H54 (cell line): ENCODE measurements at regions not wholly inside any gene's neighbourhood (a gene's known extent, or its start where the extent isn't known, plus 50 kb on each side); places are given as distances from the start of the nearest gene placed in this dataset.

ENCODE experiments used
- DNase-seq: peaks from one replicate; pipeline ENCODE4 v3.0.0; 2011; ENCODE audit warnings: low spot score, mixed read lengths; ENCODE audit not compliant: insufficient read length
- FAIRE-seq: peaks from 3 replicates; lab custom pipeline; 2011; peaks lifted over from hg19 to GRCh38; lab: Jason Lieb, UNC
- POLR2A ChIP-seq: IDR thresholded peaks from 2 replicates; pipeline ENCODE4 v1.6.1; 2011; ENCODE audit warnings: low read depth, mild to moderate bottlenecking, low read length

DNA sequence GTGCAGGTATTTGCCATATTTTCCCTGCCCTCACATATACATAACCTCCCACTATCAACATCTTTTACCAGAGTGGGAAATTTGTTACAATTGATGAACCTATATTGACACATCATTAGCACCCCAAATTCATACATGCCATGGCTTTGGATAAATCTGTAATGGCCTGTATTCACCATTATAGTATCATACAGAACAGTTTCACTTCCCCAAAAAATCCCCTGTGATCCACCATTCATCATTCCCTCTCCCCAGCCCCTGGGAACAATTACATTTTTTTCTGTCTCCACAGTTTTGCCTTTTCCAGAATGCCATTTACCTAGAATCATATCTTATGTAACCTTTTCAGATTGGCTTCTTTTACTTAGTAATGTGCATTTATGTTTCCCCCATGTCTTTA lies 494.5 kb downstream of the RNF144A start:
- DNase-seq: no peak
- FAIRE-seq: no peak
- TF ChIP-seq POLR2A: no peak

DNA sequence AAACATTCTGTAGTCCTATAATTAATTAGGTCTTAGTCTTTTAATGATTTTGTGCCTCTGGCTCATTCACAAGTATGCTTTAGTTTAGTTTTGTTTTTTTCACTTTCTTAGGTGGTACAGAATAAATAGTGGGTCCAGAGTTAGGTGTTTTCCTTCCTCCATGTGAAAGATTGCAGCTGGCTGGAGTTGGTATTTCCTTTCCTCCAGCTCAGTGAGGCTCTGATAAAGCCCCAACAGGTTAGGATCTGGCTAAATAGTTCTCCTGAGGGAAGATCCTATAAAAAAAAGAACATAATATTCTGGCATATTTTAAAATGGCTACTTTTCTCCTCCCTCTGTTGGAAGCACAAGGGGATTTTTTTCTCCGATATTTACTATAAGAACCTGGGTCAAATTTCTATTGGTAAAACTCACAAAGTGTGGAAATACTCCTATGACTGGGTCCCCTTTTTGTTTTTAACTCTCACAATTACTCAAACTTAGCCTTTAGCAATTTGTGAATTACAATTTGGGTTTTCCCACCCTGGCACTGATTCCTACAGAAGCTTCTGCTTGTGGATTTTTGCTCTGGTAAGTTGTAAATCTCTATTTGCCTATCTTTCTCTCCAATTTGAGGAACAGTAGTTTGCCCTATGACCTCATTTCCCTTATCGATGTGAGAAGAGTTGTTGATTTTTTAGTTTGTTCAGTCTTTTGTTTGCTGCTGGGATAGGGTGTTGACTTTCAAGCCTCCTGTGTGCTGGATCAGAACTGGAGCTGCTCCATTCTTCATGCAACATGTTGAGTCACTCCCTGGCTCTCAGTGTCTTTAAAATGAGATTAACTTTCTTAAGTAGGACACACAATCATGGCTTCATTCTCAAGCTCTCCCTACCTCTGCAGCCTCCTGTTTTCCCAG lies 500.9 kb downstream of the RNF144A start:
- no peak for TF ChIP-seq POLR2A
- FAIRE-seq (no peak), DNase-seq (no peak)

DNA sequence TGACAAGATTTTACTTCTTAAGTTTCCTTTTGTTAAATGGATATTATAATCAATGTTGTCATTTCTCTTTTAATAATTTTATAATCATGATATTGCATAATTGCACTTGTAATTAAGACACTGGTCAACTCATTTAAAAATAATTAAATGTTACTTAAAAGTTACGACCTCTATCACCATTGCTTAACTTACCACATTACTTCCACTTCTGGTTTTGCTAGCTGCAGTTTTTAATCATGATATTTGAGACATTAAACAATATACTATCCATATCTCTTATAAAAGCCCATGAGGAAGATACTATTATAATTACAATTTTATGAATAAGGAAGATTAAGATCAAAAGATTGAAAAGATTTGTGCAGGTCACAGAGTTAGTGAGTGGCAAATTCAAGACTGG lies 502.0 kb downstream of the RNF144A start:
- FAIRE-seq: no peak
- TF ChIP-seq POLR2A: no peak
- DNase-seq: no peak

DNA sequence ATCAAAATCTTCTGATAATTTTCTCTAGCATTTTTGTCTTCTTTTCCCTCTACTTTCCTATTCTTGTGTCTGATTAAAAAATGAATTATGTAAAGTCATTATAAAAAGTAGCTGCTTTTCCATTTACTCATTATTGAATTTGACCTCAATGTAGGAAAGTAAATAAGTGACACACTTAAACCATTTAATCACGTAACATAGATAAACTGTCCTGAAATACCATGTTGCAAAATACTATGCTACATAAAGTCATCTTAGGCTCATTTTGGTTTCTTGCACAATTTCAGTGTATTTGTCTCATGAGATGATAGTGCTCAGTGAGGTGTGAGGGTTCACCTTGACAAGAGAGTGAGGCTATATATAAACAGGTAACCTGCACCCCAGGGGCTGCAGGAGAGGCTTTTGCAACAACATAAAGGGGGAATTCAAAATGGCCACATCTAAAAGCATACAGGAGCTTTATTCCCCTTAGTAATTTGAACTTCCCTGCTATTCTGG lies 502.7 kb downstream of the RNF144A start:
- no peak for TF ChIP-seq POLR2A
- no peak for DNase-seq
- no peak for FAIRE-seq

DNA sequence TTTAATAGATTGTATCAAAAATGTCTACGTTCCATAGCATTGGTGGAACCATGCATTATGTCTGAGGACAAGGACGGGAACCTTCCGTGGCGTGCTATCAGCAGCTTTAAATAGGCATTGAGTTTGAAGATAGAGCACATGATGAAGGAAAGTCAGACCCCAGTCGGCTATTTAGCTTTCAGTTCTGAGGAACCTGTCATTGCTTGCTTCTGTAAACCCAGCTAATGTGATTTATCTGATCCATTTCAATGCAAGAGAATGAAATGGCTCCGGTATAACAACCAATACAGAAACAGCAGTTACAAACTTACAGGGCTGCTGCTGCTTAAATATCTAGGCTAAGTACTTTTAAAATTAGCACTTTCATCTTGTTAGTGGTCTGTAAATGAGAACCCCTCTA lies 503.3 kb downstream of the RNF144A start:
- no peak for FAIRE-seq

DNA sequence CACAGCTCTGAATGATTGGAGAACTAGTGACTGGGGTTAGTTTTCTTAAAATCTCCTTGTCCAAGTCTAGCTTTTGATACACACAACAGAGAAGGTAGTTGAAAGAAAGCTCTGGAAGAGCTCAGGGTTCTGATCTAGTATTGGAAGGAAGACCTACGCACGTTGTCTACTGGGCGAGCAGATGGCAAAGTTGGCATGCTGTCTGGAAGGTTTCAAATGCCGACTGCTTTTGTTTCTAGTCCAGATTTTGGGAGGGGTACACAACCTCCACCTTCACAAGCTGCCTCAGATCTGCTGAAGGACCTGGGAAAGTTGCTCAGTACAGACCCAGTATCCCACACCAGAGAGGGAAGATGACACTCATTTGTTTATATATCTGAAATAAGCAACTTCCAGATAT lies 507.3 kb downstream of the RNF144A start:
- no peak for FAIRE-seq
- TF ChIP-seq POLR2A: no peak

More for the DNA sequence above, 503.3 kb downstream of the RNF144A start:
- DNase-seq: no peak
- no peak for TF ChIP-seq POLR2A

DNA sequence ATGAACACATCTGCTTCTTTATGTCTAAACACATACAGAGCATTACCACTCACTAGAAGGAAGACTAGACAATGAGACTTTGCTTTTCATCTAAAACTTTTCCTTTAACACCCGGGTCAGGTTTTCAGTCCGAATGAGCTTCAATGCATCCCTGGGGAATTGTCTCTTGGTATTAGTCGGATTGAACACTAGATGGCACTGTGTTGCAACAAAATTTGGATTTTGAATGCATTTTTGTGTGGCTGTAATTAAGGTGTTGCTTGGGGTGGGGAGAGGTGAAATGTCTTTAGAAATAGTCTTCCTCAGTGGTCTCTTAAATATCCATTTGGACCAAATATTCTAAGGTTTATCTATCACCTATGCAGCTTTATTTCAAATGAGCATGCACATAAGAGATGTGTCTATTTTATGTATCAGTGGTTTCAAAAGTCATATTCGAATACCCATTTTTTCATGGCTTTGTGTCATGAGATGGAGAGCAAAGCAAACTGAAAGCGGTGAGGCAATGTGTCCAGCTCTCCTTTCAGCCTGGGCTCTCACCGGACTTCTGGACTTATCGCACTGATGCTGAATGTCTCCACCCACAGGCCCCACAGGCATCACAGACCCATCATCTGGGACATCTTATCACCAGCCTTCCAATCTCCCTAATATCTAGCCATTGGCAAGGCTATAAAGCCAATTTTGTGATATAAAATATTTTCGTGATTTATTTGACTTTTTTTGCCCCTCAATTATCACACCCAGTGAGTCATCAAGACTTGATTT lies 510.3 kb downstream of the RNF144A start:
- no peak for TF ChIP-seq POLR2A
- FAIRE-seq (peak; percentile 75), DNase-seq (peak; percentile 22)

More for the DNA sequence above, 507.3 kb downstream of the RNF144A start:
- no peak for DNase-seq

DNA sequence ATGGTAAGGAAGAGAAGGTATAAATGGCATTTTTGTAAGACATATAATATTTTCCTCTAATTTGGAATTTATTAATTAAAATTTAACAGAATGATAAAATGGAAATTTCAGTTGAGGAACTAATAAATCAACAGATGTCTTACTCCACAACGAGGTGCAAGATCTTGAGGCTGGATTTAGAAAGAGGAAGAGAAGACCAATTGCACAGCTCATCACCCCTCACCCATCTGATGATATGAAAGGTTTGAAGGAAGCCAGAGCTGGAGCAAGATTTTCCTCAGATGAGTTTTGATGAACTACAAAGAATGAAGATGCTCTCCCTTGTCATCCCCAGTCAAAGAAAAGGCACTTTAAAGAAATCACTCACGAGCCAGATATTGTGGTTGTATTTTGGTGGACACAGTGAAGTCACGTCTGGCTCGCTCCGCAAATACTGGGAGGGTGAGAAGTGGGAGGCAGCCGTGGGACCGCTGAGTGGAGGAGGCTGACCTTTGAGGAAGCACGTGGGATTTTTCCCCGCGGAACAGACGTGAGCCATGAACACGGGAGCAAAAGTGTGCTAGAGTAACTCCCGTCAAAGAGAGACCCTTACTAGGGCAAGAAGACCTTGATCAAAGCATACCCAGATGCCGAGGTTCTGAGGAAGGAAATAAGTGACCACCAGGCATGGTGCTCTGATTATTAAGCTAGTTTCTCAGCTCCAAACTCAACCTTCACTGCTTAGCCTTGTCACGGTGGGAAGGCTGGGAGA lies 511.4 kb downstream of the RNF144A start:
- FAIRE-seq (no peak), DNase-seq (no peak)
- TF ChIP-seq POLR2A: no peak

DNA sequence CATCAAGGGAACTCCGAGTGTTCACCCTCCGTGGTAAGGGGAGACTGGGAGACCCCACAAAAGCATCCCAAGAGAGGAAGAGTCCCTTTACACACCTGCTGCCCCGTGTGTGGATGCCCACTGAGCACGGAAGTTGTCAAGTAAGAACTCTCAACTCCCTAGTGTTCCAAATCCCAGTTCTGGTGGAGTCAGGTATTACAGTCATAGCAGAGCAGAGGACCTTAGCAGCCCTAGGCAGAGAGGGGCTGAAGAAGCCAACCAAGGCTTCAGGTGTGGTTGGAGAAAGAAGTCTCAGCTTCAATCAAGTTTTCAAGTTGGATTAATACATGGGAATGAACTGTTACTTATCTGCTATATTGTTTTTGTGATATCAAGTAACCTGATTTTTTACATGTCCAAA lies 512.5 kb downstream of the RNF144A start:
- no peak for TF ChIP-seq POLR2A
- DNase-seq: no peak
- FAIRE-seq: no peak

DNA sequence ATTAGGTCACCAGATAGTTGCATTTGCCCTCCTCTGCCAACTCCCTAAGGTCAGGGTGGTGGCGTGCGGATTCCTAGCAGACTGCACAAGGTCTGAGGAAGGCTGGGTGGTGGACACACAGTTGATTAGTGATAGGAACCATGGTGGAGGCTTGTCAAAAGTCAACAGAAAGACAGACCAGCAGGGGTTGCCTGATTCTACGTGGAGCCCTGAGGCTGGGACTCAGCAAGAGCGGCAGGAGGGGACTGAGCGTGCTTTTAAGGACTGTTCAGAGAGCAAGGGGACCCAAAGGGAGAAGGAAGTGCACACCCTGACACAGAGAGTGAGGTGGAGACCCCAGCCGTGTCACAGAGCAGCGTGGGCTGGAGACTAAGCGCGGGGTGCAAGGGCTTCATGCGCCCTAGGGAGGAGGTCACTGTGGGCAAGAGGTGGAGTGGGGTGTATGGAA lies 513.2 kb downstream of the RNF144A start:
- FAIRE-seq (no peak), DNase-seq (no peak)
- no peak for TF ChIP-seq POLR2A

DNA sequence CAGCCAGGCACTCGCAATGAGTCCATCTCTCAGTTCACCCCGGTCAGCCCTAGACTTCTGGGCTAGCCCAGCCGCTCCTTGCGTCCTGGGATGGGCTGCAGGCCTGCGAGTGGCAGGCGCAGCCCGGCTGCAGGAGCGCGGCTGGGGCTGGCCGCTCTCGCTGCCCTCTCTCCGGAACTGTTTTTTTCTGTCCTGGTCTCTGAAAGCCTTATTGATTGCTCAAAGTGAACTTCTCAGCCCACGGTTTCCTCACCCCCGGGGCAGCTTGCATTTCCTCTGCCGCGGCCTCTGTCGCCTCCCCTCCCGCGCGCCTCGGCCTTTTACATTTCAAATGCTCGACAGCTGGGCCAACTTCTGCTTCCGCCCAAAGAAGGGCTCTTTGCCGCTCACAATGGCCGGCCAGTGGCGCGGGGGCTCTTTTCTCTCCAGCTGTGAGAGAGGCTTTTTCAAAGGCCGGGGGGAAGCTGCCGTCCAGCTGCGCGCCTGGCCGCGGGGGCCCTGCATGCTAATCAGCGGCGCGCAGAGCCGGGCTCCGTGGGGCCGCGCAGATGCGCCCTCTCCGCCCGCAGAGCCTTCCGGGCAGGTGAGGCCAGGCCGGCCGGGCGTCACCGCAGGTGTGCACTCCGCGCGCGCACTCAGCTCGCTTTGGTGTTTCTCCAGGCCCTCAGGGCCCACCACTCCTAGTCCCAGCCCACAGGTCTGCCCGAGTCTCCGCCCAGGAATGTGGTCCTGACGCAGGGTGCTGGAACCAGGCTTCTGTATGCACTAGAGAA lies 513.8 kb downstream of the RNF144A start:
- TF ChIP-seq POLR2A: no peak
- no peak for FAIRE-seq
- DNase-seq: no peak

DNA sequence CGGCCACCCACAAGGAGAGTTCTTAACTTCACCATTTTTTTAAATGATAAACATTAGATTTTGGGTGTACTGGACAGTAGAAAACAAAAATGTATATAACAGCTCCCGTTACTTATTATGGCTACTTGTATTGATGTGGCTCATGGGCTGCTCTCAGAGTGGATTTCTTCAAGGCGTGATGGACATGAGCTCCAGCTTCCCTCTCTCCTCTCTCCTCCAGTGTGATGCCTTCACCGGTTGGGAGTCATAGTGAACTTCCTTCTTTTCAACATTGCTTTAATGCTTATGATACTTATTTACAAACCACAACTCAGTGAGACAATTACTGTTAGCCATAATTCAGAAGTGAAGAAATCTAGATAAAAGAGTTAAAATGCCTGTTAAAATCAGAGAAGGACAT lies 515.2 kb downstream of the RNF144A start:
- no peak for FAIRE-seq
- DNase-seq: no peak
- no peak for TF ChIP-seq POLR2A
